B cell (primary cell): ENCODE measurements at regions not wholly inside any gene's neighbourhood (a gene's known extent, or its start where the extent isn't known, plus 50 kb on each side); places are given as distances from the start of the nearest gene placed in this dataset.

Experiments
- ATAC-seq: fragments of 200-7000 bp; cut with Tn5 transposase; one replicate; pipeline ENCODE4 v1.10.0; 2021; ENCODE audit warnings: low read depth, mild to moderate bottlenecking, moderate number of reproducible peaks, moderate library complexity
- CTCF ChIA-PET: fragments of 350-600 bp; sonication (Branson Sonifier 250); formaldehyde crosslinking; loops from one replicate; lab custom pipeline; 2021; ENCODE audit warnings: antibody characterized with exemption, inconsistent platforms; lab: Charles Lee
- POLR2A ChIA-PET: fragments of 350-600 bp; sonication (Branson Sonifier 250); formaldehyde crosslinking; loops from one replicate; lab custom pipeline; 2021; ENCODE audit warnings: antibody characterized with exemption; lab: Charles Lee
- DNase-seq: peaks from one replicate; pipeline ENCODE4 v3.0.0; 2013
- H2AFZ ChIP-seq: 2 replicates; pipeline ENCODE4 v1.6.1; 2012; ENCODE audit warnings: mild to moderate bottlenecking, low read depth, low read length; ENCODE audit not compliant: insufficient read depth, poor library complexity, severe bottlenecking
- H3K27ac ChIP-seq, 2 donors: 1 replicate in 1 of 2; 2 replicates in 1 of 2; pipeline ENCODE4 v1.5.1; 2012 to 2013; ENCODE audit warnings: low read length in 2 of 2, mild to moderate bottlenecking in 2 of 2, moderate library complexity in 1 of 2
- H3K27me3 ChIP-seq, 4 experiments: fragments of 200-600 bp in 1 of 4; sonication (generic) in 1 of 4; replicated peaks in 1 of 4; 1 replicate in 2 of 4; 2 replicates in 2 of 4; pipeline versions ENCODE4 v1.6.1 to v1.7.0; 2013 to 2016; ENCODE audit warnings: low read length in 3 of 4, mild to moderate bottlenecking in 2 of 4, mixed read lengths in 1 of 4, moderate library complexity in 1 of 4; ENCODE audit not compliant: insufficient read depth in 4 of 4, control insufficient read depth in 3 of 4; ENCODE audit errors: control extremely low read depth in 1 of 4
- H3K36me3 ChIP-seq, 2 experiments: replicated peaks in 1 of 2; 1 replicate in 1 of 2; 2 replicates in 1 of 2; pipeline versions ENCODE4 v1.6.1 to v1.7.1; 2013; ENCODE audit warnings: low read length in 1 of 2; ENCODE audit not compliant: insufficient read depth in 2 of 2, control insufficient read depth in 1 of 2; ENCODE audit errors: control extremely low read depth in 1 of 2, extremely low read depth in 1 of 2
- H3K4me1 ChIP-seq, 2 donors: fragments of 200-600 bp in 1 of 2; sonication (generic) in 1 of 2; 1 replicate in 1 of 2; 2 replicates in 1 of 2; pipeline versions ENCODE4 v1.5.1 to v1.6.1; 2013 to 2017; ENCODE audit warnings: low read length in 2 of 2; ENCODE audit not compliant: control insufficient read depth in 2 of 2, insufficient read depth in 2 of 2
- H3K4me2 ChIP-seq: replicated peaks from 2 replicates; pipeline ENCODE3; 2012; ENCODE audit warnings: mild to moderate bottlenecking, low read depth, low read length; ENCODE audit not compliant: poor library complexity, severe bottlenecking
- H3K4me3 ChIP-seq, 5 experiments: fragments of 200-600 bp in 1 of 5; sonication (generic) in 1 of 5; 1 replicate in 3 of 5; 2 replicates in 2 of 5; pipeline versions ENCODE4 v1.5.1 to v1.7.0; 2011 to 2016; ENCODE audit warnings: low read length in 4 of 5, mild to moderate bottlenecking in 4 of 5, low read depth in 2 of 5, control low read depth in 1 of 5, moderate library complexity in 1 of 5; ENCODE audit not compliant: insufficient read depth in 1 of 5; ENCODE audit errors: control extremely low read depth in 1 of 5, extremely low read depth in 1 of 5
- H3K79me2 ChIP-seq: fragments of 200-600 bp; sonication (generic); one replicate; pipeline ENCODE4 v1.6.0; 2016; ENCODE audit warnings: low read length; ENCODE audit not compliant: control insufficient read depth, insufficient read depth
- H3K9ac ChIP-seq: fragments of 200-600 bp; sonication (generic); 2 replicates; pipeline ENCODE4 v1.6.1; 2017; ENCODE audit warnings: mild to moderate bottlenecking, low read length, moderate library complexity
- H3K9me3 ChIP-seq, 3 donors: one replicate each; pipeline versions ENCODE4 v1.6.1 to v1.7.1; 2013; ENCODE audit warnings: low read length in 2 of 3; ENCODE audit not compliant: control insufficient read depth in 2 of 3, insufficient read depth in 1 of 3; ENCODE audit errors: control extremely low read depth in 1 of 3
- H4K20me1 ChIP-seq: 2 replicates; pipeline ENCODE4 v1.6.0; 2012; ENCODE audit warnings: mild to moderate bottlenecking, low read length; ENCODE audit not compliant: insufficient read depth, control insufficient read depth, poor library complexity, severe bottlenecking
- H3K27ac Mint-ChIP-seq: one replicate; pipeline ENCODE4 v1.8.0; 2021; ENCODE audit warnings: mixed read lengths
- H3K27me3 Mint-ChIP-seq: one replicate; pipeline ENCODE4 v1.8.0; 2021; ENCODE audit warnings: mixed read lengths
- H3K4me1 Mint-ChIP-seq: one replicate; pipeline ENCODE4 v1.8.0; 2021; ENCODE audit warnings: mixed read lengths
- H3K4me3 Mint-ChIP-seq: one replicate; pipeline ENCODE4 v1.8.0; 2021; ENCODE audit warnings: mixed read lengths
- H3K9me3 Mint-ChIP-seq: one replicate; pipeline ENCODE4 v1.8.0; 2022; ENCODE audit warnings: mixed read lengths; ENCODE audit not compliant: insufficient read depth
- EZH2 ChIP-seq: IDR thresholded peaks from 2 replicates; pipeline ENCODE4 v1.6.1; 2012; ENCODE audit warnings: borderline replicate concordance, low read depth, mild to moderate bottlenecking, moderate library complexity, low read length; ENCODE audit not compliant: insufficient read depth, poor library complexity, severe bottlenecking
- WGBS: methylation state at CpG from one replicate; pipeline ENCODE4 v1.1.5; 2013; ENCODE audit warnings: missing lambda C conversion rate; ENCODE audit not compliant: insufficient coverage; 5-methylcytosine and 5-hydroxymethylcytosine counted together
- intact Hi-C: fragments of 100-400 bp; cut with micrococcal nuclease; formaldehyde crosslinking; loops from one replicate; pipeline ENCODE4 v1.10.0; 2022
- TF ChIP-seq, protein P1 (sequence below): fragments of 200-600 bp; IDR thresholded peaks from one replicate; pipeline ENCODE4 v1.8.0; 2022; ENCODE audit warnings: antibody characterized with exemption, mild to moderate bottlenecking

DNA sequence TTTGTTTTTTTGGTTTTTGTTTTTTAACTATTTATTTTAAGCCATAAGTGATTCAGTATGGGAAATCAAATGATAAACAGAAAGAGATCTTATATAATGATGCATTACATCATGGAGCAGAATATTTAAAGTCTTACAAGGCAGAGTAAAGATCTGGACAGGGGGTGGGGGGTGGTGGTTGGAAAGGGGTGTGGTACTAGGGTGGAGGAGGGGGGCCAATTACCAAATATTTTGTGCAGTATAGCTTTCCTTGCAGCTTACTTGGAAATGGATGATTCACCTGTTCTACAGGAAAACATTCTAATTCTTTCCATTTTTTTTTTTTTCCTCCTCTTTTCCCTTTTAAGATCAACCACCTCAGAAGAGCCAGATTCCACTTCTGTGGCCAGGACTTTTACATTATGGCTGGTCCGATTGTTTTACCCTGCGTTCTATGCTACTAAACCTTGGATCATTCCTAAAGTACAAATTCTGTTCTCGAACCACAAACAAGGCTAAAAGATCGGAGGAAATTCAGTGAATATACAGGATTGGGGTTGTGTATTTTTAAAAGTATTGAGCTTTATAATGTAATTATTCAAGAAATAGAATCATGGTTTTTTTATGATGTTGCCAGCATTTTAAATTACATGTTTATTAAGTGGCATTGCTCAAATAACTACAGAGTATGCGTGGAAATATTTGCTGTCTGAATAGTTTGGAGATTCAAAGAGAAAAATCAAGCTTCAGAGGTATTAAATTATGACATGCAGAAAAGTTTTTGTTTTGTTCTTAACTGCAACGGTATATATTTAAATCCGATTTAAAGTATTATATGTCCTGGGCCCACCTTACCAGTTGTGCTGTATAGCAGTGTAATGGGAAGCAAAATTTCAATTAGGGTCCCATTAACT is 859.5 kb downstream of the USP25 start:
- intact Hi-C loops: no loop called here
- H3K79me2 ChIP-seq: no peaks in the 10 kb centered on the region
- H2AFZ ChIP-seq: no peak overlapping the region
- H3K4me1 Mint-ChIP-seq: no peaks in the 10 kb centered on the region
- CTCF ChIA-PET: no interaction called here
- no CpG with 5 or more reads among the region's 7 CpGs for WGBS
- TF ChIP-seq, protein P1, sequence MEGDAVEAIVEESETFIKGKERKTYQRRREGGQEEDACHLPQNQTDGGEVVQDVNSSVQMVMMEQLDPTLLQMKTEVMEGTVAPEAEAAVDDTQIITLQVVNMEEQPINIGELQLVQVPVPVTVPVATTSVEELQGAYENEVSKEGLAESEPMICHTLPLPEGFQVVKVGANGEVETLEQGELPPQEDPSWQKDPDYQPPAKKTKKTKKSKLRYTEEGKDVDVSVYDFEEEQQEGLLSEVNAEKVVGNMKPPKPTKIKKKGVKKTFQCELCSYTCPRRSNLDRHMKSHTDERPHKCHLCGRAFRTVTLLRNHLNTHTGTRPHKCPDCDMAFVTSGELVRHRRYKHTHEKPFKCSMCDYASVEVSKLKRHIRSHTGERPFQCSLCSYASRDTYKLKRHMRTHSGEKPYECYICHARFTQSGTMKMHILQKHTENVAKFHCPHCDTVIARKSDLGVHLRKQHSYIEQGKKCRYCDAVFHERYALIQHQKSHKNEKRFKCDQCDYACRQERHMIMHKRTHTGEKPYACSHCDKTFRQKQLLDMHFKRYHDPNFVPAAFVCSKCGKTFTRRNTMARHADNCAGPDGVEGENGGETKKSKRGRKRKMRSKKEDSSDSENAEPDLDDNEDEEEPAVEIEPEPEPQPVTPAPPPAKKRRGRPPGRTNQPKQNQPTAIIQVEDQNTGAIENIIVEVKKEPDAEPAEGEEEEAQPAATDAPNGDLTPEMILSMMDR: no peak
- no peak for TF ChIP-seq EZH2
- DNase-seq: no peak
- no peak for ATAC-seq
- H3K27me3 ChIP-seq: no peaks in the 10 kb centered on the region
- H3K9me3 Mint-ChIP-seq: no peaks in the 10 kb centered on the region
- H3K27me3 Mint-ChIP-seq: no peaks in the 10 kb centered on the region
- H3K4me3 ChIP-seq: no peak overlapping the region
- H3K4me1 ChIP-seq: no peaks in the 10 kb centered on the region
- no peak overlapping the region for H3K4me3 Mint-ChIP-seq
- POLR2A ChIA-PET: no interaction called here
- H3K9ac ChIP-seq: no peak overlapping the region
- H3K4me2 ChIP-seq: no peak overlapping the region
- H4K20me1 ChIP-seq: no peaks in the 10 kb centered on the region
- no peak overlapping the region for H3K27ac Mint-ChIP-seq
- no peaks in the 10 kb centered on the region for H3K36me3 ChIP-seq
- H3K27ac ChIP-seq: no peak overlapping the region
- peaks cover 0 to 8% (median 0%) of the 10 kb centered on the region in 3 donors for H3K9me3 ChIP-seq

DNA sequence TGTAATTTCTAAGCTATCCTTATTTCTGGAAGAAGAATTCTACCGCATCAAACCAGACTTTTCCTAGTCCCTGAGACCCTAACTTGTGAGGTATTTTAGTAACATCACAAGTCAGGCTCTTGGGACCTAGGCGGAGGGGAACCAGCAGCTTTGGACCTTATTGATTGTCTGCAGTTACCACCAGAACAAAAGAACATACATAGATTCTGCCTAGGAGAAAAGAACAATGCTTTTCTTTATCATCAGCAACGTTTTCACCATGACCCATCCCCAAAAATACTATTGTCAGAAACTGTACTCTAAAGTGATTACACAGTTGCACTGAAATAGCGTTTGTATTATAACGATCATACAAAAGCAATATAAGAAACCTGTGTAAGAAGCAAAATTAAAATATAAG is 860.4 kb downstream of the USP25 start:
- Histone ChIP-seq H3K79me2 (no peaks in the 10 kb centered on the region), H3K4me1 (no peaks in the 10 kb centered on the region), H3K4me2 (no peak overlapping the region), H3K9me3 (peaks cover 0 to 8% (median 0%) of the 10 kb centered on the region in 3 donors), H3K27me3 (no peaks in the 10 kb centered on the region), H4K20me1 (no peaks in the 10 kb centered on the region), H3K27ac (no peak overlapping the region), H3K4me3 (no peak overlapping the region), H2AFZ (no peak overlapping the region), H3K36me3 (no peaks in the 10 kb centered on the region), H3K9ac (no peak overlapping the region)
- TF ChIP-seq, protein P1: no peak
- TF ChIP-seq EZH2: no peak
- Mint-ChIP-seq H3K27me3 (no peaks in the 10 kb centered on the region), H3K27ac (no peak overlapping the region), H3K9me3 (no peaks in the 10 kb centered on the region), H3K4me3 (no peak overlapping the region), H3K4me1 (no peaks in the 10 kb centered on the region)
- ChIA-PET POLR2A (no interaction called here), CTCF (no interaction called here)
- DNase-seq (no peak), ATAC-seq (no peak)
- 86% methylated on average over 1 of the region's 5 CpGs for WGBS
- intact Hi-C loops: no loop called here
